ENCODE measurements at regions not wholly inside any gene's neighbourhood (a gene's known extent, or its start where the extent isn't known, plus 50 kb on each side); places are given as distances from the start of the nearest gene placed in this dataset.

DNA sequence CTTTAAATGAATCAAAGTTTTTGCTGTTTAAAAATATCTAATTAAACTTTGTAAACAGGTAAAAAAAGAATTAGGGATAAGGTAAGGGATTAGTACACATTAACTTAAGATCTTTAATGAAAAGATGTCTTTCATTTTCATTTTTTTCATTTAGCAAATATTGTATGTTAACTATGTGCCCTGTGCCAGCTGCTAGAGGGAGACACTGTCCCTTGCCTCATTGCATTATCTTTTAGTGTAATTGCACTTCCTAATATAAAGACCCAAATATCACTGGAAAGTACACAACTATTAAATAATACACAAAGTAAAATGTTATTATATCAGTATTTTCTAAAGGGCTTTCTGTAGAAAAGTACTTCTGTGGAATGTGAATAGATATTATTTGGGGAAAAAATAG lies 102.7 kb downstream of the GPR37 start:
- TF ChIP-seq, protein P1, sequence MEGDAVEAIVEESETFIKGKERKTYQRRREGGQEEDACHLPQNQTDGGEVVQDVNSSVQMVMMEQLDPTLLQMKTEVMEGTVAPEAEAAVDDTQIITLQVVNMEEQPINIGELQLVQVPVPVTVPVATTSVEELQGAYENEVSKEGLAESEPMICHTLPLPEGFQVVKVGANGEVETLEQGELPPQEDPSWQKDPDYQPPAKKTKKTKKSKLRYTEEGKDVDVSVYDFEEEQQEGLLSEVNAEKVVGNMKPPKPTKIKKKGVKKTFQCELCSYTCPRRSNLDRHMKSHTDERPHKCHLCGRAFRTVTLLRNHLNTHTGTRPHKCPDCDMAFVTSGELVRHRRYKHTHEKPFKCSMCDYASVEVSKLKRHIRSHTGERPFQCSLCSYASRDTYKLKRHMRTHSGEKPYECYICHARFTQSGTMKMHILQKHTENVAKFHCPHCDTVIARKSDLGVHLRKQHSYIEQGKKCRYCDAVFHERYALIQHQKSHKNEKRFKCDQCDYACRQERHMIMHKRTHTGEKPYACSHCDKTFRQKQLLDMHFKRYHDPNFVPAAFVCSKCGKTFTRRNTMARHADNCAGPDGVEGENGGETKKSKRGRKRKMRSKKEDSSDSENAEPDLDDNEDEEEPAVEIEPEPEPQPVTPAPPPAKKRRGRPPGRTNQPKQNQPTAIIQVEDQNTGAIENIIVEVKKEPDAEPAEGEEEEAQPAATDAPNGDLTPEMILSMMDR (IDR thresholded peaks at IDR 0.05), result no peak
- TF ChIP-seq POLR2A (IDR thresholded peaks at IDR 0.05) (no peak), POLR2AphosphoS5 (IDR thresholded peaks at IDR 0.05; ENCODE audit: insufficient read depth in 1 of 2, low read depth in 1 of 2) (no peak)

Measured in vagina (tissue), 2 donors.